ENCODE measurements at regions not wholly inside any gene's neighbourhood (a gene's known extent, or its start where the extent isn't known, plus 50 kb on each side); places are given as distances from the start of the nearest gene placed in this dataset.

DNA sequence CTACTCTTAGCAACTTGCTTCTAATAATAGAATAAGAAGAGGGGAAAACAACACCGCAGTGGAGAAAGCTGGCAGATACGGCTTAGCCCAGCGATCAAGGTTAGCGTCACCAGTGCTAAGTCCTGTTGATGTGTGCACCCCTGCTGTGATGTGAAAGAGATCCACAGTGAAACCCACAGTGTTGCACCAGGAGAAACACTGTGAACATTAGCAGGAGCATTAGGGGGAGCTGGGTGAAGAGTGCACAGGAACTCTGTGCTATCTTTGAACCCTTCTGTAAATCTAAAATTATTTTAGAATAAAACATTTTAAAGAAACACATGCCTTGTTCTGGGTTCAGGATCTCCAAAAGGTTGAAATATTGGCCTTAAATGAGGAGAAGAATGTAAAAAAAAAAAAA is 154.1 kb upstream of the UNC5B start:
- FAIRE-seq (no peak), ATAC-seq (no peak), DNase-seq (ENCODE audit: extremely low read depth in 1 of 4, low spot score in 3 of 4) (no peak)
- no TSS peak for BruUV-seq (replicated peaks)
- H3K4me1 ChIP-seq (replicated peaks in 1 of 2; ENCODE audit: control insufficient read depth in 2 of 2, insufficient read depth in 2 of 2, low read length in 2 of 2): no peaks in the 10 kb centered on the region; a peak in 1 of 5 replicates
- in situ Hi-C loops (cut with MboI) (no loop called here), intact Hi-C loops (cut with micrococcal nuclease) (no loop called here)
- no peaks in the 10 kb centered on the region for H3K9me1 ChIP-seq (ENCODE audit: control insufficient read depth, insufficient read depth, low read length)
- no peak overlapping the region for H3K4me3 ChIP-seq
- H3K9ac ChIP-seq (ENCODE audit: insufficient read depth in 1 of 2, low read depth in 2 of 2, low read length in 2 of 2): no peak overlapping the region
- no peak overlapping the region for H3K4me2 ChIP-seq (ENCODE audit: insufficient read depth, low read length)
- H3K9me3 ChIP-seq (replicated peaks; ENCODE audit: control insufficient read depth, insufficient read depth, low read depth, low read length): no peaks in the 10 kb centered on the region
- no peak overlapping the region for H2AFZ ChIP-seq (ENCODE audit: low read depth, low read length)
- H3K27me3 ChIP-seq (ENCODE audit: control insufficient read depth in 2 of 2, insufficient read depth in 2 of 2, low read length in 2 of 2): peaks cover 36 to 57% of the 10 kb centered on the region in 2 experiments
- ChIA-PET POLR2A (interaction anchor here (0.6 to 1.3 kb wide), 4 partner anchors 12 to 18 kb away, joined by 3 to 5 read pairs (median 4); no protein-coding TSS in a partner anchor), CTCF (ENCODE audit: low intra/inter-chr PET ratio) (no interaction called here)
- no peak overlapping the region for H3K27ac ChIP-seq (ENCODE audit: extremely low read depth, low read depth, low read length)
- no peaks in the 10 kb centered on the region for H3K36me3 ChIP-seq (ENCODE audit: control insufficient read depth, insufficient read depth, low read length)
- WGBS (ENCODE audit: insufficient coverage, low coverage, missing lambda C conversion rate): 7% methylated on average over 4 of the region's 4 CpGs
- H4K20me1 ChIP-seq (replicated peaks; ENCODE audit: control insufficient read depth, insufficient read depth, low read length): peaks cover 6% of the 10 kb centered on the region; the same call in 1 of the 2 replicates
- H3K79me2 ChIP-seq (ENCODE audit: control insufficient read depth, insufficient read depth, low read length): no peaks in the 10 kb centered on the region
- no peak for TF ChIP-seq FIP1L1 (IDR thresholded peaks at IDR 0.05; ENCODE audit: low read depth, low read length, poor library complexity, severe bottlenecking)
- no peak for TF ChIP-seq ZNF184 (CRISPR knock-in tag; IDR thresholded peaks at IDR 0.05)
- no peak for TF ChIP-seq ZNF764 (CRISPR knock-in tag; IDR thresholded peaks at IDR 0.05; ENCODE audit: low read depth)
- no peak for TF ChIP-seq ZNF644 (tag; IDR thresholded peaks at IDR 0.05; ENCODE audit: low read depth)
- no peak for TF ChIP-seq MAZ (CRISPR knock-in tag; conservative IDR thresholded peaks at IDR 0.05 in 1 of 2, IDR thresholded peaks at IDR 0.05 in 1 of 2)
- no peak for TF ChIP-seq TSC22D4 (tag; IDR thresholded peaks at IDR 0.05)
- no peak for TF ChIP-seq PHF8 (IDR thresholded peaks at IDR 0.05; ENCODE audit: borderline replicate concordance, low read length)
- TF ChIP-seq L3MBTL2 (IDR thresholded peaks at IDR 0.05): no peak
- no peak for TF ChIP-seq PHF21A (IDR thresholded peaks at IDR 0.05; ENCODE audit: borderline replicate concordance, low read depth)
- TF ChIP-seq MED1 (CRISPR knock-in tag; IDR thresholded peaks at IDR 0.05; ENCODE audit: borderline replicate concordance): no peak
- TF ChIP-seq, protein P1, sequence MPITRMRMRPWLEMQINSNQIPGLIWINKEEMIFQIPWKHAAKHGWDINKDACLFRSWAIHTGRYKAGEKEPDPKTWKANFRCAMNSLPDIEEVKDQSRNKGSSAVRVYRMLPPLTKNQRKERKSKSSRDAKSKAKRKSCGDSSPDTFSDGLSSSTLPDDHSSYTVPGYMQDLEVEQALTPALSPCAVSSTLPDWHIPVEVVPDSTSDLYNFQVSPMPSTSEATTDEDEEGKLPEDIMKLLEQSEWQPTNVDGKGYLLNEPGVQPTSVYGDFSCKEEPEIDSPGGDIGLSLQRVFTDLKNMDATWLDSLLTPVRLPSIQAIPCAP (CRISPR knock-in tag; IDR thresholded peaks at IDR 0.05; ENCODE audit: borderline replicate concordance): no peak
- no peak for TF ChIP-seq HNRNPLL (IDR thresholded peaks at IDR 0.05; ENCODE audit: low read depth, low read length, poor library complexity, severe bottlenecking)
- TF ChIP-seq ZNF57 (CRISPR knock-in tag; IDR thresholded peaks at IDR 0.05): no peak
- TF ChIP-seq, protein P2, sequence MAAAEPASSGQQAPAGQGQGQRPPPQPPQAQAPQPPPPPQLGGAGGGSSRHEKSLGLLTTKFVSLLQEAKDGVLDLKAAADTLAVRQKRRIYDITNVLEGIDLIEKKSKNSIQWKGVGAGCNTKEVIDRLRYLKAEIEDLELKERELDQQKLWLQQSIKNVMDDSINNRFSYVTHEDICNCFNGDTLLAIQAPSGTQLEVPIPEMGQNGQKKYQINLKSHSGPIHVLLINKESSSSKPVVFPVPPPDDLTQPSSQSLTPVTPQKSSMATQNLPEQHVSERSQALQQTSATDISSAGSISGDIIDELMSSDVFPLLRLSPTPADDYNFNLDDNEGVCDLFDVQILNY (CRISPR knock-in tag; IDR thresholded peaks at IDR 0.05): no peak
- TF ChIP-seq, protein P3, sequence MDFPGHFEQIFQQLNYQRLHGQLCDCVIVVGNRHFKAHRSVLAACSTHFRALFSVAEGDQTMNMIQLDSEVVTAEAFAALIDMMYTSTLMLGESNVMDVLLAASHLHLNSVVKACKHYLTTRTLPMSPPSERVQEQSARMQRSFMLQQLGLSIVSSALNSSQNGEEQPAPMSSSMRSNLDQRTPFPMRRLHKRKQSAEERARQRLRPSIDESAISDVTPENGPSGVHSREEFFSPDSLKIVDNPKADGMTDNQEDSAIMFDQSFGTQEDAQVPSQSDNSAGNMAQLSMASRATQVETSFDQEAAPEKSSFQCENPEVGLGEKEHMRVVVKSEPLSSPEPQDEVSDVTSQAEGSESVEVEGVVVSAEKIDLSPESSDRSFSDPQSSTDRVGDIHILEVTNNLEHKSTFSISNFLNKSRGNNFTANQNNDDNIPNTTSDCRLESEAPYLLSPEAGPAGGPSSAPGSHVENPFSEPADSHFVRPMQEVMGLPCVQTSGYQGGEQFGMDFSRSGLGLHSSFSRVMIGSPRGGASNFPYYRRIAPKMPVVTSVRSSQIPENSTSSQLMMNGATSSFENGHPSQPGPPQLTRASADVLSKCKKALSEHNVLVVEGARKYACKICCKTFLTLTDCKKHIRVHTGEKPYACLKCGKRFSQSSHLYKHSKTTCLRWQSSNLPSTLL (IDR thresholded peaks at IDR 0.05): no peak
- TF ChIP-seq, protein P4, sequence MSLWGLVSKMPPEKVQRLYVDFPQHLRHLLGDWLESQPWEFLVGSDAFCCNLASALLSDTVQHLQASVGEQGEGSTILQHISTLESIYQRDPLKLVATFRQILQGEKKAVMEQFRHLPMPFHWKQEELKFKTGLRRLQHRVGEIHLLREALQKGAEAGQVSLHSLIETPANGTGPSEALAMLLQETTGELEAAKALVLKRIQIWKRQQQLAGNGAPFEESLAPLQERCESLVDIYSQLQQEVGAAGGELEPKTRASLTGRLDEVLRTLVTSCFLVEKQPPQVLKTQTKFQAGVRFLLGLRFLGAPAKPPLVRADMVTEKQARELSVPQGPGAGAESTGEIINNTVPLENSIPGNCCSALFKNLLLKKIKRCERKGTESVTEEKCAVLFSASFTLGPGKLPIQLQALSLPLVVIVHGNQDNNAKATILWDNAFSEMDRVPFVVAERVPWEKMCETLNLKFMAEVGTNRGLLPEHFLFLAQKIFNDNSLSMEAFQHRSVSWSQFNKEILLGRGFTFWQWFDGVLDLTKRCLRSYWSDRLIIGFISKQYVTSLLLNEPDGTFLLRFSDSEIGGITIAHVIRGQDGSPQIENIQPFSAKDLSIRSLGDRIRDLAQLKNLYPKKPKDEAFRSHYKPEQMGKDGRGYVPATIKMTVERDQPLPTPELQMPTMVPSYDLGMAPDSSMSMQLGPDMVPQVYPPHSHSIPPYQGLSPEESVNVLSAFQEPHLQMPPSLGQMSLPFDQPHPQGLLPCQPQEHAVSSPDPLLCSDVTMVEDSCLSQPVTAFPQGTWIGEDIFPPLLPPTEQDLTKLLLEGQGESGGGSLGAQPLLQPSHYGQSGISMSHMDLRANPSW (CRISPR knock-in tag; IDR thresholded peaks at IDR 0.05): no peak
- no peak for TF ChIP-seq SMAD3 (CRISPR knock-in tag; conservative IDR thresholded peaks at IDR 0.05)
- no peak for TF ChIP-seq ZKSCAN3 (CRISPR knock-in tag; IDR thresholded peaks at IDR 0.05)

Data from K562 (cell line).